ENCODE measurements at regions not wholly inside any gene's neighbourhood (a gene's known extent, or its start where the extent isn't known, plus 50 kb on each side); places are given as distances from the start of the nearest gene placed in this dataset. TPM values are rescaled to one million over a fixed set of nuclear protein-coding genes. Genes with fewer than 3 reads are reported as not detected.

DNA sequence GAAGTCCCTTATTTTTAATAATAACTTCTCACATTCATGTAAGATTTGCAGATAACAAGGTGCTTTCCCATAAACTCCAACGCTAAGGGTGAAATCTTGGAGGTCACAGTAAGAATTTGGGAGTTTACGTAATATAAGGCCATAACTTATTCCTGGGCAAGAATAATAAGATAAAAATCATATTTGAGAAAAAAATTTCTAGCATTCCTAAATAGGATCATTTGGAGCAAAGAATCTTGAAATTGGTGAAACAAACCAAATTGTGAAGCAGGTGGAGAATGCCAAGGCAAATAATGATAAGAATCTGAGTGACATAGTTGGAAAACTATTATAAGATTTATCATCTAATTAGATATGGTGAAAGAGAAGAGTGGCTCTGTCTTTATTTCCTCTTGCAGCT, 50.4 kb upstream of the FGF16 start (continued):
- TF ChIP-seq ZNF416 (CRISPR knock-in tag; IDR thresholded peaks at IDR 0.05), result no peak
- TF ChIP-seq, protein P1, sequence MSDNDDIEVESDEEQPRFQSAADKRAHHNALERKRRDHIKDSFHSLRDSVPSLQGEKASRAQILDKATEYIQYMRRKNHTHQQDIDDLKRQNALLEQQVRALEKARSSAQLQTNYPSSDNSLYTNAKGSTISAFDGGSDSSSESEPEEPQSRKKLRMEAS (CRISPR knock-in tag; IDR thresholded peaks at IDR 0.05), result no peak

Small RNA genes in the stretch of these regions (microRNA-seq; reads per million reads assigned to microRNA genes)
- gene MIR325 (ENCODE audit: borderline number of aligned reads) (not detected), gene MIR384 (ENCODE audit: borderline number of aligned reads) (not detected)

Measured in WTC11 (cell line).